ENCODE measurements at regions not wholly inside any gene's neighbourhood (a gene's known extent, or its start where the extent isn't known, plus 50 kb on each side); places are given as distances from the start of the nearest gene placed in this dataset.
A peak's percentile ranks its signal among the peaks of the same experiment; 100 is the strongest.

GRCh38 chr9:86731511-86732063, 215.7 kb downstream of the GAS1 start:
- DNase-seq (ENCODE audit: low spot score), result peak; percentile 74

DNA sequence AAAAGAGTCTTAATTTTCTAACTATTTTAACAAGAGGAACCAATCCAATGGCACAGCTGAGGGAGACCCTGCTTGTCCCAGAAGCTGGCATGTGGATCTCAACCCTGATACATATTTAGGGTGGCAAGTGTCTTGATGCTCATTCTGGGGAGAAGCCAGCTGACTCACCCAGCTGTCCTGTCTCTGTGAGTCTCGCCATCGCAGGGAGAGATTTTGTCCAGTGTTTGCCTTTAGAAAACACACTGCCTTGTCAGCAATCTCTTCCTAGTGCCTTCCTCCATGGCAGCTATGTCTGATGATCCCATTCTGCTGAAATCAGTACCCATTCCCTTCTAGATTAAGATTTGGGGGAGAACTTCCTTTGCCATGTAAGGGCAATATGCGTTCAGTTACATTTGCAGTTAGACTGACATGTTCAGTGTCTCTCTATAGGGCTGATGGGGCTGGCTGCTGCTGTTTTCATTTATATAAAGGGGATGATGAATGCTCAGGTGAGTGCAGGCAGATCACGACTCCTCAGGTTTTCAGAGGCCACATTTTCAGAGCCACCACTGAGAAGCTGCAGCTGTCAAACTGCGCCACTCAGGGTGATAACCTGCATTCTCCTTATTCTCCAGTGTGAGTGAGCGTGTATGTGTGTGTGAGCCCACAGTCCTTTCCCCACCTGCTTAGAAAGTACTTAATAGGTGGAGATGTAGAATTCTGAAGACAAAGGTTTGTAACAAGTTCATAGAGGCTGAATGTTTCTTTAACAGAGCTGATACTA, 217.0 kb downstream of the GAS1 start:
- no peak for DNase-seq (ENCODE audit: low spot score)

DNA sequence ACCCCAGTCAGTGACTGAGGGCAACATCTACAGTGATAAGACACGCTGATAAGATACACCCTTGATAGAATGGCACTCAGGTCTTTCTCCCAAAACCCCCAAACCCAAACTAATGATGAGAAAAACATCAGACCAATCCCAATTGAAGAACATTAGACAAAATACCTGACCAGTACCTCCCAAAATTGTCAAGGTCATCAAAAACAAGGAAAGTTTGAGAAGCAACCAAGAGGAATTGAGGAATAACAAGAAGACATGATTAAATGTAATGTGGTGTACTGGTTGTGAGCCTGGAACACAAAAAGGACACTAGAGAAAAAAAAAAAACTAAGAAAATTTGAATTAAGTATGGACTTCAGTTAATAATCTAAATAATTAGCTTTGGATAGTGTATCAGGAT, 222.8 kb downstream of the GAS1 start:
- DNase-seq (ENCODE audit: low spot score), result no peak

- no peak for DNase-seq (ENCODE audit: low spot score)
Observed at GRCh38 chr9:86723346-86723745, 224.0 kb downstream of the GAS1 start.

- no peak for DNase-seq (ENCODE audit: low spot score)
Observed at GRCh38 chr9:86722706-86723075, 224.6 kb downstream of the GAS1 start.

- DNase-seq (ENCODE audit: low spot score), result peak; percentile 98
Observed at GRCh38 chr9:86721843-86722705, 225.2 kb downstream of the GAS1 start.

DNA sequence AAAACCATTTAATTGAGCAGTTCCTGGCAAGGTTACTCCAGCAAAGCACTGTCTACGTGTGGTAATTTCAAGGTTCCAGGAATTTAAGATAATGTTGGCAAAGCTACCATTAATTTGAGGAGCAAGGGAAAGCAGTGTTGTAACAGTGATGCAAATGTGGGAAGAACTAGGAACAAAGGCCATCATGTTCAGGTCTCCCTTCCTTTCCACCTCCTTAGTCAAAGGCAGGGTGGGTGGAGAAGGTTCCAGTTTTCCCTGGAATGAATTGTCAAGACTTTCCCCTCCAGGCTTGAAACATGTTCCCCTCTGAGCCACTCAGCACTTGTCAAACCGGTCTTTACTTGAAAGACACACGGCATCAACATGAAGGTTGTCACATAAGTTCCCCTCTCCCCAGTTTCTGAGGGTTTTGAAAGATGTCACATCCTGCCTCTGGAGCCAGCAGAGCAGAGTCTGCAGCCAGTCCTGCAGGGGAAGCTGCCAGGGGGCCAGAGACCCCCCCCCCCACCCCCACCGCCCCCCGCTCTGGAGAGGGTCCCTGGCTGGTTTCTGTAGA, 226.0 kb downstream of the GAS1 start:
- DNase-seq (ENCODE audit: low spot score), result no peak

GRCh38 chr9:86720639-86721225, 226.6 kb downstream of the GAS1 start:
- DNase-seq (ENCODE audit: low spot score), result no peak

DNA sequence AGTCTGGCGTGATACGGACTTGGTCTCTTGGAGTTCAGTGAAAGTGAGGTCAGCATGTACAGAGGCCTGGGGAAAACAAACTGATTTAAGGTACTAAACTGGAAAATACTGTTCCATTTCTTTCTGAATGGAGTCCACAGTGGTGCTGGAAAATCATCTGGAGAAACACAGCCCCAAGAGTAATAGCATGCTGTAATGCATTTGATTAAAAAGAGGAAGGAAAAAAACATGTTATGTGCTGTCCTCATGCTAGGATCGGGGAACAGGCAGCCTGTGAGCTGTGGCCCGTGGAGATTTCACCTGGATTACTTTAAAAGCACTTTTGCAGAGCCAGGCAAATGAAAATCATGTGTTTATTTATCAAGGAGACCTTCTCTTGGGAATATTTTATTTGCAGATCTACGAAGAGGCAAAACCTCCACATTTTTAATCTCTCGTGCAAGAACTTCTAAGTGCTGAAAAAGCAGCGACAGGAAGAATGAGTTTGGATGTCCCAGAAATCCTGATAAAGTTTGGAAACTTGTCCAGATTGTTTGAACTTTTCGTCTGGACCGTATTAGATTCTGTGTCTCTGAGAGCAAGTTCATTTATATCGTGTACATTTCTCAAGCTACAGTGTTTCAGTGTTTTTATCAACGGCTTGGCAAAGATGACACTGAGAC, 228.8 kb downstream of the GAS1 start:
- peak; percentile 67 for DNase-seq (ENCODE audit: low spot score)

GRCh38 chr9:86716326-86716922, 230.9 kb downstream of the GAS1 start:
- DNase-seq (ENCODE audit: low spot score), result no peak

- peak; percentile 95 for DNase-seq (ENCODE audit: low spot score)
Observed at GRCh38 chr9:86714999-86715398, 232.3 kb downstream of the GAS1 start.

DNA sequence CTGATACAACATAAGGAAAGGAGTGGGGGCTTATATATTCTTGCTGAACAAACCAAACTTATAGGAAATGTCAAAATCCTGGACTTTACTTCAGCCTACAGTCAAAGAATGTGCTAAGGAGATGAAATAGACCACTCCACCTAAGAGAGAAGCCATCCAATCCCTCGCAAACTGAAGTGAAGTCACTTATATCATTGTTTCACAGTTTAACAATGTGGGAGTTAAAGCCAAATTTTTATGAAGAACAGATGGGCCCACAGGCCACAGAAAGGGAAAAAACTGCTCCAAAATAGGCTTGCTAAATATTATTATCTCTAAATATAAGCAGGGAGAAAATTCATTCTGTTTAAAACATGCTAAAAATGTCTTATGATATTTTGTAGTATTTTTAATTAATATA, 233.3 kb downstream of the GAS1 start:
- no peak for DNase-seq (ENCODE audit: low spot score)

DNA sequence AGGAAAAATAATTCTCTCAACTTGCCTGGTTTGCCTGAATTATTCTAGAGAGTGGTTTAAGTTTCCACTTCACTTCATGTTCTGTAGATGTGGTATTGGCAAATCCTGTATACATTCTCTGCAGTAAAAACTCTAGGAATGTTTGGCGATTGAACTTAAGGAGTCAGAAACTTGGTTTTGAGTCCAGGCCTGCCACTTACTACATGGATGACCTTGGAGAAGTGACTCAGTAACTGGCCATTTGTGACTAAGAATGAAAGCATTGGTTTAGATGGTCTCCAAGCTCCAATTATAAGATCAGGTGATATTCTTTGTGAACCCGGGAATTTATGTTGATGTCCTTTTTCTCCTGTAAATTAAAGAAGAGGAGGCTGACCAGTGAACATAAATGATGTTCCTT, 233.8 kb downstream of the GAS1 start:
- no peak for DNase-seq (ENCODE audit: low spot score)

GRCh38 chr9:86708918-86709835, 238.1 kb downstream of the GAS1 start:
- DNase-seq (ENCODE audit: low spot score), result no peak

- DNase-seq (ENCODE audit: low spot score), result no peak
Observed at GRCh38 chr9:86707932-86708510, 239.3 kb downstream of the GAS1 start.

GRCh38 chr9:86706391-86706790, 240.9 kb downstream of the GAS1 start:
- DNase-seq (ENCODE audit: low spot score), result no peak

- DNase-seq (ENCODE audit: low spot score), result peak; percentile 57
Observed at GRCh38 chr9:86705490-86705889, 241.8 kb downstream of the GAS1 start.

DNA sequence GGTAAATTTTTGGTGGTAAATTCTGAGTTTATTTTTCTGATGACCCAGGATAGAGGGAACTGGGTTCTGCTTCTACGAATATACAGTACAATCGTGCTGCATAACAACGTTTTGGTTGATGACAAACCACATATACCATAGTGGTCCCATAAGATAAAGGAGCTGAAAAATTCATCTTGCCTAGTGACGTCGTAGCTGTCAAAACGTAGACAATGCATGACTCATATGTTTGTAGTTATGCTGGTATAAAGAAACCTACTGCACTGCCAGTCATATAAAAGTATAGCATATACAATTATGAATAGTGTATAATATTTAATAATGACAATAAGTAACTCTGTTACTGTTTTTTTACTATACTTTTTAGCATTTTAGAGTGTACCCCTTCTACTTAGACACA, 244.0 kb downstream of the GAS1 start:
- no peak for DNase-seq (ENCODE audit: low spot score)

DNA sequence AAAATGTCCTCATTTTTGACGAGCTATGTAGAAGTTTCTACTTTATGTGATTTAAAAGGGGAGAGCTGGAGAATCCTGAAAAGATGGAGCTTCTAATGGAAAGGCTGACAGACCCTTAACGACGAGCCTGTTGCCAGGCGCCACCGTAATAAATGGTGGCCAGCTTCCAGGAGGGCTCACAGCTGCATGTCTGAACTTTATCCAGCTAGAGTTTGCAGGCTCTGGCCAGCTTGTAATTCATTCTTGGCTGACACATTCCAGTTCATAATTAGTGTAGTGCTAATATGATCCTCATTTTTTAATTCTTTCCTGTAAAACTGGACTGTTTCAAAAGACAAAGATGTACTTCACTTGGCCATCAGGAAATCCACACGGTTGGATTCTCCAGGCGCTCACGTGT, 246.7 kb downstream of the GAS1 start:
- peak; percentile 83 for DNase-seq (ENCODE audit: low spot score)

GRCh38 chr9:86697999-86698398, 249.3 kb downstream of the GAS1 start:
- no peak for DNase-seq (ENCODE audit: low spot score)

Data from umbilical cord (tissue), 1 donor.